ENCODE measurements at regions not wholly inside any gene's neighbourhood (a gene's known extent, or its start where the extent isn't known, plus 50 kb on each side); places are given as distances from the start of the nearest gene placed in this dataset.

DNA sequence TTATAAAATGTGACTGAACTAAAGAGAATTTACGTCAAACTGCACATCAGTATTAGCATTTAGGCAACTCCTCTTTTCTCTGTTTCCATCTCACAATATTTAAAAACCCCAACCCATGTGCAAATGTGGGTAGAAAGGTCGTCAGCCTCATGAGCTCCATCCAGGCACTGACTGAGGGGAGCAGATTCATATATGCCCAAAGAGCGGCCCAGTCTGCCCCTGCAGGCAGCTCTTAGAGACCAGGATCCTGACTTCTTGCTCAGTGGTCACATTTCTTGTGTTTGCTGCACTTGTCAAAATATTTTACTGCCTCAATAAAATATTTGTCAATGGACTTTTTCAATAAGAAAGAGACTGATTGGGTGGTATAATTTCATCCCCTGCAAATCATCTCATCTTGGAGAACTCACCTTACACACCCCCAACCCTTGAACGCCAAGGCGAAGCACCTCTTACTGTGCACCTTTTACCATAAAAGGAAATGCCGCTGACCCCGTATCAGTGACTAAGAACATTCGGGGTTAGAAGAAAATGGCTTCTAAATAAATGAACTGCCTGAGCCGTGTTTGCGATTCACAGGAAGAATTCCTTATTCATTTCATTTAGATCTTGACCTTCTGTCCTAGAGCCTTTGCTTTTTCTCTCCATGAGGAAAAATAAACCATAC is 418.8 kb downstream of the BCL11B start:
- Histone ChIP-seq H3K56ac (ENCODE audit: extremely low read depth, insufficient read depth, low read length) (no peak overlapping the region), H3K4me3 (ENCODE audit: insufficient read depth, low read depth, low read length) (no peak overlapping the region), H3K23ac (ENCODE audit: low read depth, low read length) (no peak overlapping the region), H2BK5ac (ENCODE audit: low read depth, low read length, poor library complexity, severe bottlenecking) (no peak overlapping the region), H3K9ac (ENCODE audit: low read depth, low read length) (no peak overlapping the region), H3K9me3 (ENCODE audit: control insufficient read depth, insufficient read depth, low read length) (peaks cover 38% of the 10 kb centered on the region), H3K14ac (replicated peaks; ENCODE audit: low read depth, low read length) (no peak overlapping the region), H2BK20ac (ENCODE audit: low read depth, low read length) (no peak overlapping the region), H3K18ac (ENCODE audit: low read depth, low read length) (no peak overlapping the region), H3K4ac (ENCODE audit: low read depth, low read length) (no peak overlapping the region), H2AK5ac (ENCODE audit: low read depth, low read length) (no peak overlapping the region), H3K4me2 (ENCODE audit: low read depth, low read length) (no peak overlapping the region), H2AK9ac (replicated peaks; ENCODE audit: low read depth, low read length, poor library complexity) (no peak overlapping the region), H2AFZ (replicated peaks; ENCODE audit: low read length, poor library complexity) (no peak overlapping the region), H3K27me3 (ENCODE audit: control insufficient read depth, insufficient read depth, low read length) (no peaks in the 10 kb centered on the region), H3K9me1 (ENCODE audit: insufficient read depth, low read length) (no peaks in the 10 kb centered on the region), H3K4me1 (ENCODE audit: control insufficient read depth, insufficient read depth, low read length) (no peaks in the 10 kb centered on the region), H2BK120ac (ENCODE audit: low read depth, low read length) (no peak overlapping the region), H4K8ac (ENCODE audit: low read depth in 2 of 2, low read length in 2 of 2) (no peak overlapping the region), H2BK15ac (ENCODE audit: low read depth, low read length) (no peak overlapping the region), H4K5ac (ENCODE audit: low read depth, low read length) (no peak overlapping the region), H3K27ac (ENCODE audit: insufficient read depth, low read length) (no peak overlapping the region), H4K20me1 (ENCODE audit: insufficient read depth, low read length) (no peaks in the 10 kb centered on the region), H3K36me3 (ENCODE audit: control insufficient read depth, insufficient read depth, low read length) (no peaks in the 10 kb centered on the region), H4K91ac (ENCODE audit: insufficient read depth, low read depth, low read length) (no peak overlapping the region), H3K79me1 (ENCODE audit: low read depth in 1 of 2, low read length in 2 of 2) (no peaks in the 10 kb centered on the region)
- ChIA-PET POLR2A (ENCODE audit: unreplicated experiment) (no interaction called here), CTCF (no interaction called here)
- no CpG with 5 or more reads among the region's 10 CpGs for WGBS, 2 experiments (ENCODE audit: extremely low coverage in 2 of 2, insufficient read length in 1 of 2)
- BruUV-seq (replicated peaks) = no TSS peak
- ATAC-seq (ENCODE audit: low read depth) = no peak
- intact Hi-C loops (cut with micrococcal nuclease) = no loop called here
- no peak for DNase-seq
- TF ChIP-seq, protein P1, sequence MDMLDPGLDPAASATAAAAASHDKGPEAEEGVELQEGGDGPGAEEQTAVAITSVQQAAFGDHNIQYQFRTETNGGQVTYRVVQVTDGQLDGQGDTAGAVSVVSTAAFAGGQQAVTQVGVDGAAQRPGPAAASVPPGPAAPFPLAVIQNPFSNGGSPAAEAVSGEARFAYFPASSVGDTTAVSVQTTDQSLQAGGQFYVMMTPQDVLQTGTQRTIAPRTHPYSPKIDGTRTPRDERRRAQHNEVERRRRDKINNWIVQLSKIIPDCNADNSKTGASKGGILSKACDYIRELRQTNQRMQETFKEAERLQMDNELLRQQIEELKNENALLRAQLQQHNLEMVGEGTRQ (IDR thresholded peaks at IDR 0.05; ENCODE audit: low read depth, low read length) = no peak
- TF ChIP-seq POLR2A (IDR thresholded peaks at IDR 0.05; ENCODE audit: low read depth, low read length) = no peak
- TF ChIP-seq CHD1 (IDR thresholded peaks at IDR 0.05; ENCODE audit: low read depth, low read length) = no peak
- no peak for TF ChIP-seq CEBPB (IDR thresholded peaks at IDR 0.05; ENCODE audit: low read depth, low read length)
- no peak for TF ChIP-seq NFE2L2 (IDR thresholded peaks at IDR 0.05; ENCODE audit: low read depth, low read length)
- no peak for TF ChIP-seq RFX5 (IDR thresholded peaks at IDR 0.05; ENCODE audit: low read depth, low read length)
- TF ChIP-seq RAD21 (IDR thresholded peaks at IDR 0.05; ENCODE audit: low read length) = no peak
- no peak for TF ChIP-seq MAFK (IDR thresholded peaks at IDR 0.05; ENCODE audit: low read depth, low read length)
- no peak for TF ChIP-seq RCOR1 (IDR thresholded peaks at IDR 0.05; ENCODE audit: insufficient replicate concordance, low read length)
- TF ChIP-seq, protein P2, sequence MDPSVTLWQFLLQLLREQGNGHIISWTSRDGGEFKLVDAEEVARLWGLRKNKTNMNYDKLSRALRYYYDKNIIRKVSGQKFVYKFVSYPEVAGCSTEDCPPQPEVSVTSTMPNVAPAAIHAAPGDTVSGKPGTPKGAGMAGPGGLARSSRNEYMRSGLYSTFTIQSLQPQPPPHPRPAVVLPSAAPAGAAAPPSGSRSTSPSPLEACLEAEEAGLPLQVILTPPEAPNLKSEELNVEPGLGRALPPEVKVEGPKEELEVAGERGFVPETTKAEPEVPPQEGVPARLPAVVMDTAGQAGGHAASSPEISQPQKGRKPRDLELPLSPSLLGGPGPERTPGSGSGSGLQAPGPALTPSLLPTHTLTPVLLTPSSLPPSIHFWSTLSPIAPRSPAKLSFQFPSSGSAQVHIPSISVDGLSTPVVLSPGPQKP (IDR thresholded peaks at IDR 0.05; ENCODE audit: borderline replicate concordance, low read depth, low read length) = no peak
- no peak for TF ChIP-seq SMC3 (IDR thresholded peaks at IDR 0.05; ENCODE audit: low read depth, low read length)
- no peak for TF ChIP-seq BHLHE40 (IDR thresholded peaks at IDR 0.05; ENCODE audit: low read depth, low read length)
- TF ChIP-seq, protein P3, sequence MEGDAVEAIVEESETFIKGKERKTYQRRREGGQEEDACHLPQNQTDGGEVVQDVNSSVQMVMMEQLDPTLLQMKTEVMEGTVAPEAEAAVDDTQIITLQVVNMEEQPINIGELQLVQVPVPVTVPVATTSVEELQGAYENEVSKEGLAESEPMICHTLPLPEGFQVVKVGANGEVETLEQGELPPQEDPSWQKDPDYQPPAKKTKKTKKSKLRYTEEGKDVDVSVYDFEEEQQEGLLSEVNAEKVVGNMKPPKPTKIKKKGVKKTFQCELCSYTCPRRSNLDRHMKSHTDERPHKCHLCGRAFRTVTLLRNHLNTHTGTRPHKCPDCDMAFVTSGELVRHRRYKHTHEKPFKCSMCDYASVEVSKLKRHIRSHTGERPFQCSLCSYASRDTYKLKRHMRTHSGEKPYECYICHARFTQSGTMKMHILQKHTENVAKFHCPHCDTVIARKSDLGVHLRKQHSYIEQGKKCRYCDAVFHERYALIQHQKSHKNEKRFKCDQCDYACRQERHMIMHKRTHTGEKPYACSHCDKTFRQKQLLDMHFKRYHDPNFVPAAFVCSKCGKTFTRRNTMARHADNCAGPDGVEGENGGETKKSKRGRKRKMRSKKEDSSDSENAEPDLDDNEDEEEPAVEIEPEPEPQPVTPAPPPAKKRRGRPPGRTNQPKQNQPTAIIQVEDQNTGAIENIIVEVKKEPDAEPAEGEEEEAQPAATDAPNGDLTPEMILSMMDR (conservative IDR thresholded peaks at IDR 0.05; ENCODE audit: low read depth, low read length) = no peak
- TF ChIP-seq MAZ (IDR thresholded peaks at IDR 0.05; ENCODE audit: borderline replicate concordance, low read depth, low read length) = no peak
- TF ChIP-seq MXI1 (IDR thresholded peaks at IDR 0.05; ENCODE audit: borderline replicate concordance, low read depth, low read length) = no peak
- in situ Hi-C loops (cut with MboI; ENCODE audit: low sequenced_read_pairs) = no loop called here
- dilution Hi-C loops (cut with HindIII; ENCODE audit: low sequenced_read_pairs, unreplicated experiment) = no loop called here

Data from IMR-90 (cell line).